HT1080 (cell line): ENCODE measurements at regions not wholly inside any gene's neighbourhood (a gene's known extent, or its start where the extent isn't known, plus 50 kb on each side); places are given as distances from the start of the nearest gene placed in this dataset.

Experiments
- DNase-seq: peaks from one replicate; pipeline ENCODE4 v3.0.0-alpha.2; 2015; ENCODE audit warnings: low read depth

DNA sequence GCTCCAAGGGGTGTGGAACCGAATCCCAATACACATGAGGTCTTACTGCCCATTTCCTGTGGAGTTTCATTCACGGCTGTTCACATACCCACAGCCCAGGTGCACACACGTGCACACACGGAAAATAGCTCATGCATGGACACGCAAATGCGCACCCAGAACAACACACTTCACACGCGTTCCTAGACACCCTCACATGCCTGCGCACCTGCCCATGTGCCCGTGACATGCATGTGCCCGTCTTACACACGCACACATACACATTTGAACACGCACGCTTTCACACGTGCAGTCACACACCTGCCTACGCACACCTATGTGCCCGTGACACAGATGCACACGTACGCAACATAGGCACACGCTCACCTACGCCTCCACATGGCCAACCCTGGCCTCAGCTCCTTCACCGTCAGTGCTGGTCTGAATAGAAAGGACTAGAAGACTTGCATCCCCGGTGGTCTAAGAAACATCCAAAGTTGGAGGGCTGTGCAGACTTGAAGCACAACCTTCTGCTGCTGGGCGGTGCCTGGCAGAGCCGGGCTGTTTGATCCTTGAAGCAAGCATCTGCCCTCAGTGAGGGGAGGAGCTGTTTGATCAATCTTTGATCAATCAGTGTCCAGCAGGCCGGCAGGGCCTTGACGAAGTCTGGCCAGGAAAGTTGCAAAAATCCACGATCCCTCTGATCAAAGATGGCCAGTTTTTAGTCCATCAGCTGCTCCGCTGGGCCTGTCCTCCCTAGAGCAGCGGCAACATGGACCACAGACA lies 164.7 kb downstream of the OLFM1 start:
- DNase-seq: no peak

DNA sequence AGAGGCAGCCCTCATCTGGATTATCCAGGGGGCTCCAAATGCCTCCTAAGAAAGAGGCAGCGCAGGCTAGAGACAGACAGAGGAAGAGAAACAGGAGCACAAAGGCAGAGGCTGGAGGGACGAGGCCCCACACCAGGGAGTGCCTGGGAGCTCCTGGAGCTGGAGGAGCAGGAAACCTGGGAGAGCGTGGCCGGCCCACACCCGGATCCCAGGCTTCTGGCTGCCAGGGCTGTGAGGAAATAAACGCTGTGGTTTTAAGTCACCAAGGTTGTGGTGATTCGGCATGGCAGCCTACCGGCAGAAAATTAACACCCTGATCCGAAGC lies 165.5 kb downstream of the OLFM1 start:
- DNase-seq: no peak

DNA sequence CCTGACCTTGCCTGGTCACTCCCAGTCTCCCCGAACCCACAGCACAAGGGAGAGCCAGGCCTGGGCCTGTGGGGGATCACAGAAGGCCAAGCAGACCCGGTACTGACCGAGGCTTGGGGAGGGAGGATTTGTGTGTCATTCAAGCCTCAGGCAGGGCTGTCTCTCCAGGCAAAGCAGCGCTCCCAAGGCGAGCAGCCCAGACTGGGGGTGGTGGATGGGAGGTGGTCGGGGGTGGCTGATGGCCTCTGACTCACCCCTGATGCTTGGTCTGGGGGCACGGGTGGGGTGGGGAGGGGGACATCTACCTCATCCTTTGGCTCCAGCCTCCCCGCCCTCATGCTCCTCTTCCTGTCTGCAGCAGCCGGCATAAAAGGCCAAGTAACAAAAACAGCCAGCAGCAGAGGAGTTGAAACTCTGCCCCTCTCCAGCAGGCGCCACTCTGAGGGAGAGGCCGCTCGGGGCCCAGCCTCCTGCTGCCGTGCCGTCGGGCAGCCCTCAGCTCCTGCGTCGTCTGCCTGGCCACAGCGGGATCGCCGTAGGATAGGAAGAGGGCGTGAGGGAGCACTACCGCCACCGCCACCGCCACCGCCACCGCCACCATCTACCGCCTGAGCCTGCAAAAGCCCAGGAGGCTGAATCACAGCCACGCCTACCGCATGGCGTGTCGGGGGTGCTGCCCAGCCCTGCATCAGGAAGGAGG lies 166.0 kb downstream of the OLFM1 start:
- no peak for DNase-seq

DNA sequence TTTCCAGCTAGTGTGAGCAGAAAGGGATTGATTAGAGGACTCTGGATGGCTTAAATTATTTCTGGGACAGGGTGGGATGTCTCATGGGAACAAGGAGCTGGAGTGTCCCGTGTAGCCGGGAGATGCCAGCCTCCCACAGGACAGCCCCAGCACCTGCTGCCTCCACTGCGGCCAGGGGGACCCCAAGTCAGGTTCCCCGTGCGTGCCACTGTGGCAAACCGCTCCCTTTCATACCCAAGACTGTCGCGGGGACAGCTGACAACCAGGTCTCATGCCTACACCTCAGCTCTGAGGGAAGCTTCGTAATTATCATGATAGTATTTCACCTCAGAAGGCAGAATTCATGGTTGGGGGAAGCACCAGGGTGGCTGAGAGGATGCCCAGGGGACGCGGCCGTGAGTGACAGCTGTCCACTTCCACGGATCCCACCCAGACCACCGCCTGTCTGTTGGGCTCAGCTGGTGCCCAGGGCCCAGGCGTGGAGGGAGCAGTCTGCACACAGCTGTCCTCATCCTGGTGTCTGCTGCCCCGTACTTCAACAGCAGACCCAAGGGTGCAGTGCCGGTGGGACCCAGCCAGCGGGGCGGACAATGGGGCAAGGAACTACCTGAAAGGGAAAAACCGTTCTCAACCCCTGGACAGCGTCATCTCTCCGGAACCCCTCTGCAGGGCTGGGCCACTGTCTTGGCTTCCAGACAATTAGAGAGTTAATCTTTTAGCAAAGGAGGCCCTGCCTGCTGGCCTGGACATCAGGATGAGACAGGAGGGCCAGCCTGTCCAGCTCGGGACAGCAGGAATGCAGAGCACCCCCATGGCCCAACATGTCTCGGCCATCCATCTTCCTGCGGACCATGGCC lies 166.9 kb downstream of the OLFM1 start:
- DNase-seq: no peak

DNA sequence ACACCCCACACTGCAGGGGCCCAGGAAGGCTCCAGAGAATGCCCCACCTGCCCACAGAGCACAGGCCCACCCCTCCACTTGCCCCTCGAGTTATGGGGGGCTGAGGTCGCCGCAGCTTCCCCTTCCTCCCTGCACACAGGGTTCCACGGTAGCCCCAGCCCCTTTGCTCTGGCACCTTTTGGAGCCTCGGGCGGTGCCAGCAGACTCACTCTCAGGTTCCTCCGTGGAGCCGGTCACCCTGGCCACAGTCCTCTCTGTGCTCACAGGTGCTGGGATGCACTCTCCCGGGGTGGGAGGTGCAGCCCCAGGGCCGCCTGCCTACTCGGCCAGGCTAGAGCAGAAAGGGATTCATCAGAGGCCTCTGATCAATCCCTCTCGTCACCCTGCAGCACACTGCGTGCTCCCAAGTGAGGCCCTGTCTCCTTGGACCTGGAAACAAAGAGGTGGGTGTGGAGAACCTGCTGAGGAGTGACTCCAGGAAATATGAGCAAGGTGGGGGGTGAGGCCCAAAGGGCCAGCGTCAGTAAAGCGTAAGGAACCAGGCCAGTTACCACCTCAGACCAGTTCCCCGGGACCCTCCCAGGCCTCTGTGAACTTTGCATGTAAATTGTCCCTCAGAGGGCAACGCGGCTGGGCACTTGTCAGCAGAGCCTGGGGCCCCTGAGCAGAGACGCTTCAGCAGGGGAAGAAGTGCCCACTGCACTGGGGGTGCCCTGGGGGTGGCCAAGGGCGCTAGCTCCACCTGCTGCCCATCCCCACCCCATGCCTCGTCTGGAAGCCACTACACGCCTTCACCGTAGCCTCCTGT lies 167.8 kb downstream of the OLFM1 start:
- DNase-seq: no peak

DNA sequence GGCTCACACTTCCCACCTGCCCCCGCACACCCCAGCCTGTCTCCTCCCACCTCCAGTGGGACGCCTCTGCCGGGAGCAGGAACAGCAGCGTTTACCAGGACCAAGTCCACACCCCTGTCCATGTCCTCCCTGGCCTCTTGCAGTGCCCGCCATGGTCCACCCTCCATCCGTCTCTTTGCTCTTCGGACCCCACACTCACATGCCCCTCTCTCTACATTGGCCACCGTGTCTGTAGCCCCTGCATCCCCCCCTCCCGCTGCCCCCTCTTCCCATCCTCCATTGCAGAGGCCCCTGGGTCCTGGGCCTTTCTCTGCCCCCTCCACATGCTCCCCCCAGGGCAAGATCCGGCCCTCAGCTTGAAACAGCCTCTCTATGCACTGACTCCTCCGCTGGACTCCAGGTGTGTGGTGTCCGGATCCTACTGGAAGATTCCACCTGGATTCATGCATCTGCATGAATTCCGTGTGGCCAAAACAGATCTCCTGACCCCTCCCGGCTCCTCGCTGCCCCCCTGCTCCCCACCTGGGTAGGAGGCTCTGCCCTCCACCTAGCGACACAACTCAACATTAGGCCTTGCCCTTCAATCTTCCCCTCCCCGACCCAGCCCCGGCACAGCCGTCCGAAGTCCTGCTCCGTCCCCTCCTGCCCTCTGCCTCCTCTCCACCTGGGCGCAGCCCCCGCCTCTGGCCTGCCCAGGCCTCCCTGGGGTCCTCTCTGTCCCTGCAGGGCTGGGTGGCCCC lies 168.5 kb downstream of the OLFM1 start:
- no peak for DNase-seq

DNA sequence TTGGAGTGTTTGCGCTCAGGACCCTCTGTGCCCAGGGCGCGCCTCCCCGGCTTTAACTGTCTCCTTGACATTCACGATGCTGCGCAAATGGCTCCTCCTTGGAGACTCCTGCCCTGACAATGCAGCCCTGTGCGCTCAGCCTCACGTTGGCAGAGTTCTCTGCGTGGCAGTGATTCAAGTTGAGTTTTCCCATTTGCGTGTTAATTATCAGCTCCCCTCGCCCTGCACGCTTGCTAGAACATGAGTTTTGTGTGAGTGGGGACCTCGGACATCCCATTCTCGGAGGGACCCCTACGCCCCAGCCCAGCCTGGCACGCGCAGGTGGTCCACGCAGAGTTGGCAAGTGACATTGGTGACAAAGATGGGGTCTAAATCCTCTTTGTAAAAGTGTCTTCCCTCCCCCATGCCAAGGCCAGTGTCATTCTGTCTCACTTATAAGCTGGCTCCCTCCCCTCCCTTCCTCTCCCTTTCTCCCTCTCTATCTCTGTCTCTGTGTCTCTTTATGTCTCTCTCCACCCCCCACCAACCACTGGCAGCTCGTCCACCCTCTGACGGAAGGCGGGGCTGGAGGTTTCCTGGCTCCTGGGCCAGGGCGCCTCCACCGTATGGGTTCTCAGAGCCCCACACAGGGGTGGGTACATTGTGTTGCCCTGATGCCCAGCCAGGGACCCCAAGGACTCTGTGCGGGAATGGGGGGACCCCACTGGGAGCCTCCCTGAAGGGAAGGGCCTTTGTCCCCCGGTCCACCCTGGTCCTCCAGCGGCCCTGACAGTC lies 169.3 kb downstream of the OLFM1 start:
- no peak for DNase-seq

DNA sequence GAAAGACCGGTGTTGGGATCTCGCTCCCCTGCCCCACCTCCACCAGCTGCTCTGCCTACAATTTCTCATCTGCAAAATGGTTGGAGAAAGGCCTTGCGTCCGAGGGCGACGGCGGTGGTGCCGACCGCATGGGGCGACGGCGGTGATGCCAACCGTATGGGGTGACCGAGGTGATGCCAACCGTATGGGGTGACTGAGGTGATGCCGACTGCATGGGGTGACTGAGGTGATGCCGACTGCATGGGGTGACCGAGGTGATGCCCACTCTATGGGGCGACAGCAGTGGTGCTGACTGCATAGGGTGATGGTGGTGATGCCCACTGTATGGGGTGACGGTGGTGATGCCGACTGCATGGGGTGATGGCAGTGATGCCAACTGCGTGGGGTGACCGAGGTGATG lies 171.0 kb downstream of the OLFM1 start:
- DNase-seq: no peak

DNA sequence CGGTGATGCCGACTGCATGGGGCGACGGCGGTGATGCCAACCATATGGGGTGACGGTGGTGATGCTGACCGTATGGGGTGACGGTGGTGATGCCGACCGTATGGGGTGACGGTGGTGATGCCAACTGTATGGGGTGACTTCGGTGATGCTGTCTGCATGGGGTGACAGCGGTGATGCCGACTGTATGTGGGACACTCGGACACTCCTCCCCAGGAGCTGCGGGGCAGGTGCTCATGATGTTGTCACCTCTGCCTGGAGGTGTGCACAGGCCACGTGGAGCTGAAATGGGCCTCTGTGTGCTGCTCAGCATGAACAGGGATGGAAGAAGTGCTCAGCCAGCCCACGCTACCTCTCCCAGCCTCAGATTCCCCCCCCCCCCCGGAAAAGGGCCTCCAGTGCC lies 171.8 kb downstream of the OLFM1 start:
- DNase-seq: no peak

DNA sequence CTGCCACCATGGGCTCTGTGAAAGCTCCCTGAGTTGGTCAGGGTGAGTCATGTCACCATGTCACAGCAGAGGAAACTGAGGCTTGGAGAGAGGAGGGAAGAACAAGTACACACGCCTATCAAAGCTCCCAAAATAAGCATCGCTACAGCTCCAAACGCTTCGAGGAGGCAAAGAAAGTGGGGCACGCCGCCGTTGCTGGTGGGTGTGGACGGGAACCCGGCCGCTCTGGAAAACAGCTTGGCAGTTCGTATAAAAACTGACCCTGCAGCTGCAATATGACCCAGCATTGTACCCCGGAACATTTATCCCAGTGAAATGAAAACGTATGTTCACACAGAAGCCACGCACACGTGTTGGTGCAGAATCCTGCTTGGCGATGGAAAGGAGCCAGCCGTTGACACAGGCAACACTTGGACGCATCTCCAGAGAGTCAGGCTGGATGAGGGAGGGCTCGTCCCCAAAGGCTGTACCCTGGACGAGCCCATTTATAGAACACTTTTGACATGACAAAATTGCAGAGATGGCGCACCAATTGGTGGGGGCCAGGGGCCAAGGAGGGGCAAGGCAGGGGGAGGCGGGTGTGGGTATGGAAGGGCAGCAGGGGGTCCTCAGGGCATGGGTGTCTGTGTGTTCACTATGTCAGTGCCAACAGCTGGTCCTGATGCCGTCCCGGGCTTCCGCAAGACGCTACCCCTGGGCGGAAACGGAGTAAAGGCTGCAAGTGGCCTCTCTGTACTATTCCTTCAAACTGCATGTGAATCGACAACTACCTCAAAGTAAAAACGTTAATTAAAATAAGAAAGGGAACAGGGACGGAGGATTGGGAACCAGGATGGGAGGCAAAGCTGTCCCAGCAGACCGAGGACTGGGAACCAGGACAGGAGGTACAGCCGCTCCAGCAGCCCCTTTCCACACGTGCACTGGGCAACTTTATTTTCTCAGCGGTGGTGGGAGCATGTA lies 173.0 kb downstream of the OLFM1 start:
- DNase-seq: no peak

DNA sequence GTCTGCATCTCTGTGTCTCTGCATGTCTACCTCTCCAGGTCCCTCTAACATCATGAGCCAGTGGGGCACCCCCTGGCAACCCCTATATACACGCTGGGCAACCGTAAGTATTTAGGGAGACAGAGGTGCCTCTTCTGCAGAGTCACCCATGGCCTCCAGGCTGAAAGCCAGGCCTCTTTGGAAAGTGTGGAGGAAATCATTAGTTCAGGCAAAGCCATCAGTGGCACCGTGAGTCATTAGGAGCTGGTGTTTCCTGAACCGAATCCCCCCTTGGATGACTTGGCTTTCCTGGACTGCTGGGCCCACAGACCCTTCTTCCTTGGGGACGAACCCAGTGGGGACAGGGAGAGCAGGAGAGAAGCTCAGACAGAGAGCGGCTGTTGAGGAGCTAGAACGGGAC lies 174.8 kb downstream of the OLFM1 start:
- no peak for DNase-seq

DNA sequence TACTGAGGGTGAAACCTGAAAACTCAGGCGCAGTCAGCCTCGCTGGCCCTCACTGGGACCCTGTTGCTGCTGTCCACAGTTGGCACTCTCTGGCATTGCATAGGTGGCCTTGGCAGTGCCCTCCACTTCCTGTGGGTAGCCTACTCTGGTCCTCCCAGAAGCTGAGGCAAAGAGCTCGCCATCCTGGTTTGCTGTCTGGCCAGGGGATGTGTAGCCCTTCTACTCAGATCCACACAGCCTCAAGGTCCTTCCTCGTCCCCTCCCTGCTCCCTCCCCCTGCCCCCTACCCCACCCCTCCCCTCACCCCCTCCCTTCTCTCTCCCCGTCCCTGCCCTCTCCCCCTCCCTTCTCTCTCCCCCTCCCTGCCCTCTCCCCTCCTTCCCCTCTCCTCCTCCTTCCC lies 176.0 kb downstream of the OLFM1 start:
- DNase-seq: no peak

DNA sequence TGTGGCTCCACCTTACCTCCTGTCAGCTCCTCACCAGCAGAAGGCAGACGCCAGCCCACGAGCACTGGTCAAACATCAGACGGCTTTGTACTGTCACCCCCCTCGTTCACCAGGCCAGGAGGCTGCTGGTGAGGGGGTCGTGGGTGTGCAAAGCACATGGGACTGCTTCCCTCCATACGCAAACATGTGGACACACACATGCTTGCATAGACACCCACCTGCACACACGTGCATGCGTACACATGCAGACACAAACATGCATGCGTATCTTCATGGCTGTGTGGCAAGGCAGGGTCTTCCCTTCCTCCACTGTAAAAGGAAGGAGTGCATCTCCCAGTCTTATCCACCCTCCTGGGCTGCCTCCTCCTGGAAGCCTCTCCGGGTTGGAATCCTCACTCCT lies 178.5 kb downstream of the OLFM1 start:
- DNase-seq: no peak

DNA sequence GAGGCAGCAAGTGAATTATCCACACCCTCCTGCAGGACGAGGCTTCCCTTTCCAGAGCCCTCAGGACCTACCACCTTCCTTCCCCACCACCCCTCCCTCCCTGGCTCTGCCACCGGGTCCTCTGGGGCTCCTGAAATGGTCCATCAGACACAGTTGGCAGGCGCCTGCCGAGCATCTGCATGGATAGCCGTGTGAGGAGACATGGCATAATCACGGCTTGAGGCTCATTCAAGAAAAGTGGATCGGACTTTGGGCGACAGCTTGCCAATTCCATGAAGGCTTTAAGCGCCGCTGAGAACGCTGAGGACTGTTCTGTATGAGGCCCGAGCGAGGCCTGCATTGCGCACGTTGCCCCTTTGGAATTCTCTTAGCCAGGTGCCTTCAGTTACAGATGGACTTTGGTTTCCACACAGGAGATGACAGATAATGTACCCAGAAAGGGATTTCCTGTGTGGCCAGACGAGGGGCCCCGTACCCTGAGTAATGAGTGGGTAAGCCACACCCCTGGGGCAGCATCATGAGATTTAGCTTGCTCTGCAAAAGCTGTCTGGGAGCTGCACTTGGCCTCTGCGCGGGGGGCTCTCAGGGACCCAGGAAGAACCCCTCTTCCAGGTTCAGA lies 179.8 kb downstream of the OLFM1 start:
- DNase-seq: no peak

DNA sequence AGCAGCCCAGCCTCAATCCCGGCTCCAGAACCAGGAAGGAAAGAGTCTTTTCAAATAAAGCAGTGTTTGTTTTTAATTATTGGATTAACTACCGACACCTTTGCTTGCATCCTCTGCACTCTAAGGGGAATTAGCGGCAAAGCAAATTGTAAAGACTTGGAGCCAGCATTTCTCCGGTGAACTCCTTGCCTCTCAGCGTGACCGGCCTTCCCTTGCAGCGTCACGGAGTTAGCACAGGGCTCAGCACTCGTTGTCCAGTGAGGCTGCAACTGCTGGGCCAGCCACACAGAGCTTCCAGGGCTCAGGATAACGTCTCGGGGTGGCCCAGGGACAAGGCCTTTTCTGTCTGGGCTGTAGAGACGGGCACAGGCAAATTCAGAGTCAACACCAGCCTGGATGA lies 180.6 kb downstream of the OLFM1 start:
- no peak for DNase-seq

DNA sequence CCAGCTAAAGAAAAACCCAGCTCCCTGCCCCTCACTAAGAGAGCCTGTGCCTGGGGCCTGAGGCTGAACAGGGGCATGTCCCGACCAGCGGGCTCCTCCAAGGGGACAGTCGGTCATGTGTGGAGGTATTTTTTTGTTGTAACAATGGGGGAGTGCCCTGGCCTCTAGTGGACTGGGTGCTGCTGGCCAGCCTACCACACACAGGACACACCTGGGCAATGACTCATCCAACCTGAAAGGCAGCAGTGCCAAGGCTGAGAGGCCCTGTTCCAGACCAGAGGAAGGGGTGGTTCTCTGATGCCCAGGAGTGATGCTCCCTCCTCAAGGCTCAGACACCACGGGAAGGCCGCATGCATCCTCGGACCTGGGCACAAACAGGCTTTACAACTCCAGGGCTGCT lies 181.5 kb downstream of the OLFM1 start:
- no peak for DNase-seq

DNA sequence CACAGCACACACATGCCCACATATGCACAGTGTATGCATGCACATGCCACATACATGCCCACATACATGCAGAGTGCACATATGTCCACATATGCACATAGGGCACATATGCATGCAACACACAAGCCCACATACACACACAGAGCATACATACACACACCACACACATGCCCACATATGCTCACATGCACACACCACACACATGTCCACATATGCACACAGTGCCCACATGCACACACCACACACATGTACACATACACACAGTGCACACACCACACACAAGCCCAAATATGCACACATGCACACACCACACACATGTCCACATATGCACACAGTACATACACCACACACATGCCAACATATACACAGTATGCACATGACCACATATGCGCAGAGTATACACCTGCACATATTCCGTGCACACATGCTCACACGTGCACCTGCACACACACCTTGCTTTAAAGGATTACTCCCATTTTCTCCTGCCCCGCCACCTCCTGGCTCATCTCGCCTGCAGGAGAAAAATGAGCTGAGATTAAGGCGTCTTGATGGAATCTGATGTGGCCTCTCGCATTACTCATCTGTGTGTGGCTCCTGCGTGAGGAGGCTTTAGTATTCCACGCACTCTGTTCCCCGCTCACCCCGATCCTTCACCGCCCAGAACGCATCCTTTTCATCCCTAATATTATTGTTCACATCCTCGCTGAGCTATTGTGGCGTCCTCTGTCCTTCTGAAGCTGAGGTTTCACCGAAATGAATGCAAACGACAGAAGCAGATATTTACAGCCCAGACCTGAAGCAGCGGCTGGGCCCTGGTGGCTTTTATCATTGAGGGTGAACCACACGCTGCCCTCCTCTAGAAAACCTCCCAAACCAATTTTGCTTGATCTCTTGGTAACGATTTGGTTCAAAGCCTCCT lies 182.7 kb downstream of the OLFM1 start:
- no peak for DNase-seq
